ENCODE measurements at regions not wholly inside any gene's neighbourhood (a gene's known extent, or its start where the extent isn't known, plus 50 kb on each side); places are given as distances from the start of the nearest gene placed in this dataset.

- TF ChIP-seq CTCF (IDR thresholded peaks at IDR 0.05) = no peak
- no peak for TF ChIP-seq POLR2A (IDR thresholded peaks at IDR 0.05)
Observed at GRCh38 chr12:46472893-46473633, 100.5 kb upstream of the SLC38A2 start.

Data from heart left ventricle (tissue), 13 donors.